MM.1S (cell line): ENCODE measurements at regions not wholly inside any gene's neighbourhood (a gene's known extent, or its start where the extent isn't known, plus 50 kb on each side); places are given as distances from the start of the nearest gene placed in this dataset.

Experiments
- CTCF ChIP-seq: fragments of 300-600 bp; sonication (generic); IDR thresholded peaks from 2 replicates; pipeline ENCODE4 v1.5.1; 2016; ENCODE audit warnings: antibody characterized with exemption, low read length, mixed read lengths
- EZH2 ChIP-seq: fragments of 300-600 bp; sonication (generic); optimal IDR thresholded peaks from 2 replicates; pipeline ENCODE3; 2017; ENCODE audit warnings: low read depth, mild to moderate bottlenecking, antibody characterized with exemption, low read length, mixed read lengths
- EZH2phosphoT487 ChIP-seq: fragments of 300-600 bp; sonication (generic); IDR thresholded peaks from 2 replicates; pipeline ENCODE4 v1.6.1; 2018; ENCODE audit warnings: antibody characterized with exemption, low read length

DNA sequence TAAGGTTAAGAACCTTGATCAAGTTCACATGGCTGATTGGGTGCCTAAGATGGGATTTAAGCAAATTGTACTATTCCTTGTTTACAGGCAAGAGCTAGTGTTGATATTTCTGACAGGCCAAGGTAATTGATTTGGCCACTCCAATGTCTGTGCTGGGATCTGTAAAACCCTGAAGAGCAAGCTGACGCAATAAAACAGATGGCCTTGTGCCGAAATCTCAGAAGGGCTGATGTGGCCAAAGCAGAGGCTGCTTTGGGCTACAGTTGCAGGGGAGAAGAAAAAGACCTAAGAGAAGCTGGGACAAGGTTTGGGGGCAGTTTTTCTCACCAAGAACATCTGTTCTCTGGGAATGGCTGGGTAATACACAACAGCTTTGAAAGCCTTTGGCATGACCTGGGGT, 463.2 kb upstream of the ZNF608 start:
- no peak for TF ChIP-seq CTCF
- no peak for TF ChIP-seq EZH2
- no peak for TF ChIP-seq EZH2phosphoT487
